ENCODE measurements at regions not wholly inside any gene's neighbourhood (a gene's known extent, or its start where the extent isn't known, plus 50 kb on each side); places are given as distances from the start of the nearest gene placed in this dataset.

DNA sequence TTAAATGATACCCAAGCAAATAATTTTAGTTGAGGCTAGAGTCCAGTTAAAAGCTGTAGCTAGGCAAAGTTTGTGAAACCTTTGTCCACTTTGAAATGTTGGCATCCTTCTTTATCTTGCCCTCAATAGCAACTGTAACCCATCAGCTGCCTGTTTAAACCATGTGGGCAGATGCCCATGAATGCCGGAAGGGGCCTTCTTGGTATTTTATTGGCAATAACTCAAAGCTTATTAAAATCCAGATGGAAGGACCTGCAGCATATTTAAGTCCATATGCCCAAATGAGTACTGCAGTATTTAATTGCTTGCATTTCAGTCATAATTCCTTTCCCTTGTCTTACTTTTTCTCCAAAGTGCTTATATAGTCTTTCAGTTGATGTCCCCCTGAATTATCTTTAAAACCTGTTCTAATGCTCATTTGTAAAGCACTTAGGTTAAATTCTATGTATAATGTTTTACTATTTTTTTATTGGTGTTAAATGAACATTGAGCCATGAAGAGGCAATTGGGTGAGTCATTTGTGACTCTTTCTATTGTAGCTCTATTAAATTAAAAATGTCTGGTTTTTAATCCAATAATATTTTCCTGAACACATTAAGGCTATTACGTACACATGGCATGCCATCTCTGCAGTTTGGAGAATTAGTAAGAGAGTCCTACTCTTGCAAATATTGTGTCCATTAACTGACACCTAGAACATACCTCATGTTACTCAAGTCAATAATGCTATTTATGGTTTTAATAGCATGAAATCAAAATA, 225.3 kb downstream of the KCNJ2 start:
- no peak for DNase-seq (ENCODE audit: low read depth, low spot score)
- TF ChIP-seq, protein P1, sequence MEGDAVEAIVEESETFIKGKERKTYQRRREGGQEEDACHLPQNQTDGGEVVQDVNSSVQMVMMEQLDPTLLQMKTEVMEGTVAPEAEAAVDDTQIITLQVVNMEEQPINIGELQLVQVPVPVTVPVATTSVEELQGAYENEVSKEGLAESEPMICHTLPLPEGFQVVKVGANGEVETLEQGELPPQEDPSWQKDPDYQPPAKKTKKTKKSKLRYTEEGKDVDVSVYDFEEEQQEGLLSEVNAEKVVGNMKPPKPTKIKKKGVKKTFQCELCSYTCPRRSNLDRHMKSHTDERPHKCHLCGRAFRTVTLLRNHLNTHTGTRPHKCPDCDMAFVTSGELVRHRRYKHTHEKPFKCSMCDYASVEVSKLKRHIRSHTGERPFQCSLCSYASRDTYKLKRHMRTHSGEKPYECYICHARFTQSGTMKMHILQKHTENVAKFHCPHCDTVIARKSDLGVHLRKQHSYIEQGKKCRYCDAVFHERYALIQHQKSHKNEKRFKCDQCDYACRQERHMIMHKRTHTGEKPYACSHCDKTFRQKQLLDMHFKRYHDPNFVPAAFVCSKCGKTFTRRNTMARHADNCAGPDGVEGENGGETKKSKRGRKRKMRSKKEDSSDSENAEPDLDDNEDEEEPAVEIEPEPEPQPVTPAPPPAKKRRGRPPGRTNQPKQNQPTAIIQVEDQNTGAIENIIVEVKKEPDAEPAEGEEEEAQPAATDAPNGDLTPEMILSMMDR (IDR thresholded peaks at IDR 0.05; ENCODE audit: low read depth, low read length): no peak
- CTCF ChIA-PET: no interaction called here
- Histone ChIP-seq H3K9me3 (ENCODE audit: control insufficient read depth, insufficient read depth, low read length) (no peaks in the 10 kb centered on the region; the same call in 1 of the 2 replicates), H3K27me3 (ENCODE audit: control insufficient read depth, insufficient read depth, low read length) (no peaks in the 10 kb centered on the region), H3K4me3 (ENCODE audit: low read depth, low read length) (no peak overlapping the region), H3K27ac (ENCODE audit: low read depth, low read length) (no peak overlapping the region)
- POLR2A ChIA-PET: no interaction called here

DNA sequence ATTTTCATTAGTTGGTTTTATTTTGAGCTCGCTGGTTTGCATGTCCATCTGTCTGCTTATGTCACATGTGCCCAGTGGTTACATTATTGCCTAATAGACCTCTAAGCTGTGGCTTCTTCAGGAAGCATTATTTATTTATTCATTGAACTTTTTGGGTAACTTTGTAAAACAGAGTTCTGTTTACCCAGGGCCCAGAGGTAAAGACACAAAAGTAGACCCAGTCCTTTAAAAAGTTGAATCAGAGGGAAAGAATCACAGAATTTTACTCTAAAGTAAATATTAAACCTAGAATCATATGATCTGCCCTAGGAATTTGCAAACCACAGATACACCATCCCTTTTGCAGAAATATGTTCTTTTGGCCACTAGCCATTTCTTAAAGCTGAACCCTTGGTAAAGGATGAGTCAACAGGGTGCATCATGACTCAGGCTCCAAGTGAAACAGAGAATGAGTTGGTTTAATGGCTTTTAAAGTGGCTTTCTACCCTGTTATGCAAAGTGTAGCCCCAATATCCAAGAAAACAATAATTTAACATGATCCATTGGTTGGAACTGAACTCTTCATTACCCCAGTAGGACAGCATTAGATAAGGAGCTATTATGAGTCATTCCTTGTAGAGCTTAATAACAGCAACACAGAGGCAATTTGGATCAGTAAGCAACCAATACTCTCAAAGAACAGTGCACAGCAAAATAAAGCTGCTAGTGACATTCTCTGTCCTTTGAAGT, 236.3 kb downstream of the KCNJ2 start:
- DNase-seq (ENCODE audit: low read depth, low spot score): peak; percentile 72
- no peak overlapping the region for H3K27ac ChIP-seq (ENCODE audit: low read depth, low read length)
- no peaks in the 10 kb centered on the region for H3K27me3 ChIP-seq (ENCODE audit: control insufficient read depth, insufficient read depth, low read length)
- ChIA-PET POLR2A (no interaction called here), CTCF (interaction anchor here (0.9 to 1.2 kb wide), 2 partner anchors 147 to 880 kb away, joined by 3 read pairs; no protein-coding TSS in a partner anchor)
- H3K4me3 ChIP-seq (ENCODE audit: low read depth, low read length): no peak overlapping the region
- no peaks in the 10 kb centered on the region for H3K9me3 ChIP-seq (ENCODE audit: control insufficient read depth, insufficient read depth, low read length)
- TF ChIP-seq, protein P1 (IDR thresholded peaks at IDR 0.05; ENCODE audit: low read depth, low read length): no peak

DNA sequence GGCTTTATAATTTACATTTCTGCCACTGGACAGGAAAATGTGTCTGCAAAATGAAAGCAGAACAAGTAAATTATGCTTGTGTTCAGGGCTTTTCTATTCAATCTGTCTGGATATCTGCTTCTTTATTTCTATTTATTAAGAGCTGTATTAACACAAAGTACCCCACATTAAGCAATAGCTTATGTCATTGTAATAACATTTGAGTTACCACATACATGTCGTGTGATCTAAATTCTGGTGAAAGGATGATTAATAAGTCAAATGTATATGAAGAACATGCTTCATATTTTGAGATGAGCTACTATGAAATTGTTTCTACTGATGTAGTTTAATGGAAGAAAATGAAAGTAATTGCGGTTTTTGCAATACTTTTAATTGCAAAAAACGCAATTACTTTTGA, 238.2 kb downstream of the KCNJ2 start:
- DNase-seq (ENCODE audit: low read depth, low spot score): no peak
- no peak overlapping the region for H3K27ac ChIP-seq (ENCODE audit: low read depth, low read length)
- no peaks in the 10 kb centered on the region for H3K27me3 ChIP-seq (ENCODE audit: control insufficient read depth, insufficient read depth, low read length)
- CTCF ChIA-PET: no interaction called here
- POLR2A ChIA-PET: no interaction called here
- H3K9me3 ChIP-seq (ENCODE audit: control insufficient read depth, insufficient read depth, low read length): no peaks in the 10 kb centered on the region
- TF ChIP-seq, protein P1 (IDR thresholded peaks at IDR 0.05; ENCODE audit: low read depth, low read length): no peak
- H3K4me3 ChIP-seq (ENCODE audit: low read depth, low read length): no peak overlapping the region

DNA sequence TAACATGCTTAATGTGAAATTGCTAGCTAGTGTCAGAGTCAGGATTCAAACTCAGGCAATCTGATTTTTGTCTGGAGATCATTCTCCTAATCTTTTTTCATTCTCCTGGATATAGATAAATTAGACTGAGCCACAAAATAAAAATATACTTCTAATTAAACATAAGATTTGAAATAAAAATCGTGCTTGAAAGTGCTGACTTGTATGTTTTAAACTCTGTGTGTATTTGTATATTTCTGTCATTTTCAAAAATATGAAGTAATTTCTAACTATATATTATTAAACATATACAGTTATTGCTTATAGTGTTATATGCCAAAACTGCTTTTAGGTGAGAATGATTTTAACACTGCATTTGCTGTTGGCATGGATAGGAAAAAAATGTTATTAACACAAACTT, 239.4 kb downstream of the KCNJ2 start:
- Histone ChIP-seq H3K9me3 (ENCODE audit: control insufficient read depth, insufficient read depth, low read length) (no peaks in the 10 kb centered on the region), H3K27me3 (ENCODE audit: control insufficient read depth, insufficient read depth, low read length) (no peaks in the 10 kb centered on the region), H3K4me3 (ENCODE audit: low read depth, low read length) (no peak overlapping the region), H3K27ac (ENCODE audit: low read depth, low read length) (no peak overlapping the region)
- TF ChIP-seq, protein P1 (IDR thresholded peaks at IDR 0.05; ENCODE audit: low read depth, low read length): no peak
- ChIA-PET CTCF (no interaction called here), POLR2A (no interaction called here)
- no peak for DNase-seq (ENCODE audit: low read depth, low spot score)

DNA sequence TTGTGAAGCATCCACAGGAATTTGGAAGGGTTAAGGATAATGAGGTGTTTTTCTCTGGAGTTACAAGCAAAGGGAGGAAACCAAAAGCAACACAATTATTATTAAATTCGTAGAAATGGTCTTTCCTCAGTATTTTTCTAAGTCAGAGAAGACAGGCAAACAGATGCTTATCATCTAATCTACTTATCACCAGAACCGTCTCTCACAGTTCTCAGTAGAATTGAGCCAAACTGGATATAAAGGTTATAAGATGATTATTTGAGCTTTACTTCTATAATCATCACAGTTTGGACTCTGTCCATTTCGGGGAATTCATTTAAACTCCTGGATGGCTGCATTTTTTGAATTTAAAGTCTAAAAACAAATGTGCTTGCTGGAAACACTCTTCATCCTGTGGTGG, 245.0 kb downstream of the KCNJ2 start:
- Histone ChIP-seq H3K4me3 (ENCODE audit: low read depth, low read length) (no peak overlapping the region), H3K9me3 (ENCODE audit: control insufficient read depth, insufficient read depth, low read length) (no peaks in the 10 kb centered on the region), H3K27ac (ENCODE audit: low read depth, low read length) (no peak overlapping the region), H3K27me3 (ENCODE audit: control insufficient read depth, insufficient read depth, low read length) (no peaks in the 10 kb centered on the region)
- CTCF ChIA-PET: no interaction called here
- POLR2A ChIA-PET: no interaction called here
- no peak for DNase-seq (ENCODE audit: low read depth, low spot score)
- TF ChIP-seq, protein P1 (IDR thresholded peaks at IDR 0.05; ENCODE audit: low read depth, low read length): no peak

All from AG04450 (cell line).